Fibroblast of lung (primary cell): ENCODE measurements at regions not wholly inside any gene's neighbourhood (a gene's known extent, or its start where the extent isn't known, plus 50 kb on each side); places are given as distances from the start of the nearest gene placed in this dataset.

Experiments
- CTCF ChIP-seq, 2 donors: IDR thresholded peaks in 1 of 2; conservative IDR thresholded peaks in 1 of 2; 1 replicate in 1 of 2; 2 replicates in 1 of 2; pipeline ENCODE4 v1.5.1; 2011 to 2012; ENCODE audit warnings: low read length in 2 of 2, control low read depth in 1 of 2, inconsistent platforms in 1 of 2, low read depth in 1 of 2, mild to moderate bottlenecking in 1 of 2
- EZH2 ChIP-seq: IDR thresholded peaks from 2 replicates; pipeline ENCODE4 v1.5.1; 2012; ENCODE audit warnings: low read length, control low read depth, mild to moderate bottlenecking; ENCODE audit errors: missing control alignments

- TF ChIP-seq CTCF (conservative IDR thresholded peaks at IDR 0.05 in 1 of 2, IDR thresholded peaks at IDR 0.05 in 1 of 2; ENCODE audit: low read depth in 1 of 2, low read length in 2 of 2) (no peak), EZH2 (no peak)
Measured at GRCh38 chr11:27196203-27196897, 155.7 kb downstream of the BBOX1 start.
